K562 (cell line): ENCODE measurements at regions not wholly inside any gene's neighbourhood (a gene's known extent, or its start where the extent isn't known, plus 50 kb on each side); places are given as distances from the start of the nearest gene placed in this dataset.

ENCODE experiments used
- ATAC-seq: fragments of 200-7000 bp; cut with Tn5 transposase; 3 replicates; pipeline ENCODE4 v1.9.1; 2020; ENCODE audit warnings: moderate library complexity
- BruUV-seq: library from RNA; stranded (reverse); fragments of 400-500 nt; replicated peaks from 2 replicates; lab custom pipeline; 2021; lab: Mats Ljungman, UMichigan
- CTCF ChIA-PET: fragments of 300-600 bp; formaldehyde crosslinking; extraction: SDS; loops from one replicate; lab custom pipeline; 2021; ENCODE audit warnings: low intra/inter-chr PET ratio; lab: Yijun Ruan, JAX
- POLR2A ChIA-PET: fragments of 300-600, 350-650 bp; sonication (Branson Sonifier 250); formaldehyde crosslinking; extraction: SDS; loops from one replicate; lab custom pipeline; 2021; ENCODE audit warnings: antibody characterized with exemption, inconsistent platforms; lab: Yijun Ruan, JAX
- DNase-seq, 4 experiments: peaks; one replicate each; pipeline versions ENCODE4 v3.0.0 to v3.0.0-alpha.2; 2011 to 2018; ENCODE audit warnings: low spot score in 3 of 4, mixed read lengths in 3 of 4; ENCODE audit errors: extremely low read depth in 1 of 4
- FAIRE-seq: peaks from 2 replicates; lab custom pipeline; 2011; peaks lifted over from hg19 to GRCh38; lab: Jason Lieb, UNC
- H2AFZ ChIP-seq: 2 replicates; pipeline ENCODE4 v1.6.0; 2011; ENCODE audit warnings: low read depth, low read length, control low read depth, inconsistent platforms
- H3K27ac ChIP-seq: fragments of 200-600 bp; 3 replicates; pipeline ENCODE4 v1.8.0; 2011; ENCODE audit warnings: low read depth, mild to moderate bottlenecking, control low read depth, inconsistent platforms, low read length, moderate library complexity, mixed read lengths; ENCODE audit errors: extremely low read depth
- H3K27me3 ChIP-seq, 2 experiments: fragments of 300-600 bp in 1 of 2; 2 replicates in 1 of 2; 3 replicates in 1 of 2; pipeline versions ENCODE4 v1.6.0 to v1.8.0; 2011; ENCODE audit warnings: inconsistent platforms in 2 of 2, low read length in 2 of 2, mild to moderate bottlenecking in 1 of 2, mixed read lengths in 1 of 2, moderate library complexity in 1 of 2; ENCODE audit not compliant: control insufficient read depth in 2 of 2, insufficient read depth in 2 of 2
- H3K36me3 ChIP-seq: fragments of 300-600 bp; 3 replicates; pipeline ENCODE4 v1.8.0; 2011; ENCODE audit warnings: mild to moderate bottlenecking, low read length, inconsistent platforms; ENCODE audit not compliant: control insufficient read depth, insufficient read depth
- H3K4me1 ChIP-seq, 2 experiments: fragments of 200-600 bp in 1 of 2; replicated peaks in 1 of 2; 2 replicates in 1 of 2; 3 replicates in 1 of 2; pipeline versions ENCODE4 v1.5.1 to v1.8.0; 2011; ENCODE audit warnings: inconsistent platforms in 2 of 2, low read length in 2 of 2, mild to moderate bottlenecking in 1 of 2, mixed read lengths in 1 of 2, moderate library complexity in 1 of 2; ENCODE audit not compliant: control insufficient read depth in 2 of 2, insufficient read depth in 2 of 2
- H3K4me2 ChIP-seq: 2 replicates; pipeline ENCODE4 v1.6.1; 2011; ENCODE audit warnings: low read length, control low read depth, inconsistent platforms, mixed read lengths; ENCODE audit not compliant: insufficient read depth
- H3K4me3 ChIP-seq: fragments of 200-600 bp; sonication (generic), shearing (Covaris generic); 2 replicates; pipeline ENCODE4 v1.5.1; 2016; ENCODE audit warnings: control low read depth, inconsistent platforms
- H3K79me2 ChIP-seq: fragments of 200-600 bp; 3 replicates; pipeline ENCODE4 v1.8.0; 2011; ENCODE audit warnings: low read length, inconsistent platforms; ENCODE audit not compliant: control insufficient read depth, insufficient read depth
- H3K9ac ChIP-seq, 2 experiments: 2 replicates each; pipeline versions ENCODE4 v1.6.0 to v1.6.1; 2011; ENCODE audit warnings: low read depth in 2 of 2, low read length in 2 of 2, control low read depth in 1 of 2, inconsistent platforms in 1 of 2, mild to moderate bottlenecking in 1 of 2, mixed read lengths in 1 of 2; ENCODE audit not compliant: insufficient read depth in 1 of 2
- H3K9me1 ChIP-seq: one replicate; pipeline ENCODE4 v1.6.0; 2011; ENCODE audit warnings: inconsistent platforms, mild to moderate bottlenecking, low read length, moderate library complexity; ENCODE audit not compliant: control insufficient read depth, insufficient read depth
- H3K9me3 ChIP-seq: replicated peaks from 2 replicates; pipeline ENCODE4 v1.5.1; 2011; ENCODE audit warnings: low read depth, low read length, inconsistent platforms; ENCODE audit not compliant: control insufficient read depth, insufficient read depth
- H4K20me1 ChIP-seq: replicated peaks from 2 replicates; pipeline ENCODE4 v1.6.1; 2011; ENCODE audit warnings: low read length, inconsistent platforms, mixed read lengths; ENCODE audit not compliant: control insufficient read depth, insufficient read depth
- CHAMP1 ChIP-seq: fragments of 450-650 bp; IDR thresholded peaks from 2 replicates; pipeline ENCODE4 v1.6.1; 2016; ENCODE audit warnings: mild to moderate bottlenecking
- DIDO1 ChIP-seq: fragments of 450-650 bp; IDR thresholded peaks from 2 replicates; pipeline ENCODE4 v1.6.1; 2016; ENCODE audit warnings: low read depth, missing biosample characterization, missing genetic modification characterization
- GATAD2B ChIP-seq: fragments of 450-650 bp; IDR thresholded peaks from 2 replicates; pipeline ENCODE4 v1.6.1; 2017; ENCODE audit warnings: mild to moderate bottlenecking, borderline replicate concordance
- MCM7 ChIP-seq, 2 experiments: fragments of 450-650 bp; IDR thresholded peaks; 2 replicates each; pipeline ENCODE4 v1.6.1; 2016 to 2018
- PRDM10 ChIP-seq: fragments of 450-650 bp; IDR thresholded peaks from 2 replicates; pipeline ENCODE4 v1.6.1; 2018; ENCODE audit not compliant: partially characterized antibody
- PTTG1 ChIP-seq: fragments of 450-650 bp; IDR thresholded peaks from 2 replicates; pipeline ENCODE4 v1.6.1; 2016; ENCODE audit warnings: low read depth, mild to moderate bottlenecking, missing genetic modification characterization, missing compliant biosample characterization
- XRCC3 ChIP-seq: fragments of 450-650 bp; IDR thresholded peaks from 2 replicates; pipeline ENCODE4 v1.6.1; 2017; ENCODE audit warnings: mild to moderate bottlenecking, moderate library complexity
- WGBS: fragments of 100-300 bp; shearing (Covaris generic); methylation state at CpG from one replicate; pipeline ENCODE4 v1.1.6; 2016; ENCODE audit warnings: low coverage, mixed read lengths; ENCODE audit not compliant: insufficient coverage; ENCODE audit errors: missing lambda C conversion rate; 5-methylcytosine and 5-hydroxymethylcytosine counted together
- in situ Hi-C: fragments of 300-500 bp; cut with MboI; formaldehyde crosslinking; loops from 4 replicates; pipeline ENCODE4 v1.15.0; 2018; ENCODE audit warnings: inconsistent platforms, mixed read lengths
- intact Hi-C: fragments of 100-400 bp; cut with micrococcal nuclease; formaldehyde crosslinking; loops from 2 replicates; pipeline ENCODE4 v1.14.2; 2022

- POLR2A ChIA-PET: no interaction called here
- 0% methylated on average over 4 of the region's 4 CpGs for WGBS
- in situ Hi-C loops: no loop called here
- Histone ChIP-seq H2AFZ (no peak overlapping the region), H3K9me1 (no peaks in the 10 kb centered on the region)
- no peak for FAIRE-seq
- TF ChIP-seq XRCC3 (no peak), CHAMP1 (no peak), MCM7 (IDR thresholded peaks at IDR 0.05) (no peak), GATAD2B (no peak), DIDO1 (tag) (no peak), PTTG1 (no peak), PRDM10 (no peak)
- TF ChIP-seq, all 486 proteins: peak for 0
- Histone ChIP-seq H3K9me3 (no peaks in the 10 kb centered on the region), H4K20me1 (no peaks in the 10 kb centered on the region), H3K4me1 (no peaks in the 10 kb centered on the region), H3K27me3 (no peaks in the 10 kb centered on the region), H3K4me3 (no peak overlapping the region), H3K27ac (no peak overlapping the region), H3K9ac (no peak overlapping the region), H3K4me2 (no peak overlapping the region), H3K36me3 (no peaks in the 10 kb centered on the region), H3K79me2 (no peaks in the 10 kb centered on the region)
- DNase-seq (no peak), ATAC-seq (no peak)
- no TSS peak for BruUV-seq
- intact Hi-C loops: no loop called here
- CTCF ChIA-PET: no interaction called here
These were observed 401.2 kb upstream of the BTBD3 start for GRCh38 chr20:11516448-11516847.
